Pancreas (tissue), 10 donors: ENCODE measurements at regions not wholly inside any gene's neighbourhood (a gene's known extent, or its start where the extent isn't known, plus 50 kb on each side); places are given as distances from the start of the nearest gene placed in this dataset.

Experiments
- ATAC-seq, 4 donors: fragments of 200-7000 bp; cut with Tn5 transposase; one replicate each; pipeline versions ENCODE4 v1.8.0 to v1.9.1; 2020; ENCODE audit warnings: mild to moderate bottlenecking in 4 of 4, moderate library complexity in 4 of 4
- DNase-seq, 6 donors: peaks; one replicate each; pipeline ENCODE4 v3.0.0-alpha.2; 2020
- FAIRE-seq: peaks from 2 replicates; lab custom pipeline; 2012; peaks lifted over from hg19 to GRCh38; lab: Jason Lieb, UNC
- H3K27ac ChIP-seq, 4 donors: fragments of 200-600 bp; sonication (generic); 1 replicate in 3 of 4; 2 replicates in 1 of 4; pipeline versions ENCODE4 v1.5.0 to v1.8.0; 2020
- H3K27me3 ChIP-seq, 4 donors: fragments of 200-600 bp; one replicate each; pipeline ENCODE4 v1.8.0; 2021
- H3K36me3 ChIP-seq, 3 donors: fragments of 200-600 bp; sonication (generic) in 1 of 3; one replicate each; pipeline versions ENCODE4 v1.5.0 to v1.8.0; 2020 to 2021
- H3K4me1 ChIP-seq, 3 donors: fragments of 200-600 bp; one replicate each; pipeline ENCODE4 v1.8.0; 2021
- H3K4me3 ChIP-seq, 4 donors: fragments of 200-600 bp; sonication (generic) in 2 of 4; one replicate each; pipeline versions ENCODE4 v1.5.0 to v1.8.0; 2020 to 2021
- H3K9me3 ChIP-seq, 4 donors: fragments of 200-600 bp; one replicate each; pipeline ENCODE4 v1.8.0; 2021
- CTCF ChIP-seq, 4 donors: fragments of 200-600 bp; sonication (generic) in 3 of 4; IDR thresholded peaks; one replicate each; pipeline versions ENCODE4 v1.5.0 to v1.8.0; 2021; ENCODE audit warnings: antibody characterized with exemption in 4 of 4
- WGBS, 2 donors: extraction: QIAGEN DNeasy Blood & Tissue Kit; methylation state at CpG; one replicate each; pipeline ENCODE4 v1.1.7; 2013; 5-methylcytosine and 5-hydroxymethylcytosine counted together
- intact Hi-C, 3 donors: fragments of 100-400 bp; cut with DNase I; formaldehyde crosslinking; loops; one replicate each; pipeline versions ENCODE4 v1.11.1 to v1.14.2; 2022
- donor health status: healthy with polysubstance abuse.
- donor health status: DM: no; HTN: no; CAD: no; lungs with moderate emphysema.
- donor health status: DM: no; HTN: no; CAD: no.
- donor health status: control.
- donor health status: control.
- donor health status: Bipolar disorder and iron deficiency.
- donor health status: DM: yes; HTN: yes; CAD: no.
- donor health status: DM: no; HTN: no; CAD: no.
- donor health status: DM: no; HTN: no; CAD: no.
- donor health status: DM: yes; HTN: yes; CAD: no.

GRCh38 chr11:23494981-23495380 lies 634.7 kb upstream of the CCDC179 start:
- Histone ChIP-seq H3K27ac (no peak overlapping the region), H3K4me1 (no peaks in the 10 kb centered on the region), H3K27me3 (no peaks in the 10 kb centered on the region), H3K4me3 (no peak overlapping the region), H3K9me3 (no peaks in the 10 kb centered on the region), H3K36me3 (no peaks in the 10 kb centered on the region)
- WGBS, 2 donors = 26% methylated on average over 2 of the region's 2 CpGs
- no peak for ATAC-seq
- no peak for FAIRE-seq
- DNase-seq = no peak
- TF ChIP-seq CTCF (IDR thresholded peaks at IDR 0.05) = no peak
- intact Hi-C loops = no loop called here

DNA sequence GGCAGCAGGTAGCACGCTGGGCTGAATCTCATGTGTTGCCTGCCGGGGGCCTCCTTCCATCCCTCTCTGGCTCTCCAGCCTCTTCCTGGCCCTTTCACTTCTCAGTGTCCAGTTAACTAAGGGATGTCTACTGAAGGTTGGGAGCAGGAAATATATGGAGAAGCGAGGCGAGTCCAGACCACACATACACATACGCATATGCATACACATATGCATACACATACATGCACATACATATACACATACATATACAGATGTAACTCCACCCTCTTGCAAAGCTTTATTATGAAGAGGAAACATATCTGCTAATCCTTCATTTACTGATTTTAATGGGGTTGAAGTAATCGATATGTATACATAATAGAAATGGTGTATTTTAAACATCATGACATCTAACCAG lies 636.1 kb upstream of the CCDC179 start:
- Histone ChIP-seq H3K9me3 (no peaks in the 10 kb centered on the region), H3K27me3 (no peaks in the 10 kb centered on the region), H3K27ac (no peak overlapping the region), H3K36me3 (no peaks in the 10 kb centered on the region), H3K4me3 (no peak overlapping the region), H3K4me1 (no peaks in the 10 kb centered on the region)
- no peak for FAIRE-seq
- intact Hi-C loops = no loop called here
- WGBS, 2 donors = 65 to 67% methylated on average over 6 of the region's 6 CpGs
- no peak for ATAC-seq
- no peak for TF ChIP-seq CTCF (IDR thresholded peaks at IDR 0.05)
- no peak for DNase-seq

DNA sequence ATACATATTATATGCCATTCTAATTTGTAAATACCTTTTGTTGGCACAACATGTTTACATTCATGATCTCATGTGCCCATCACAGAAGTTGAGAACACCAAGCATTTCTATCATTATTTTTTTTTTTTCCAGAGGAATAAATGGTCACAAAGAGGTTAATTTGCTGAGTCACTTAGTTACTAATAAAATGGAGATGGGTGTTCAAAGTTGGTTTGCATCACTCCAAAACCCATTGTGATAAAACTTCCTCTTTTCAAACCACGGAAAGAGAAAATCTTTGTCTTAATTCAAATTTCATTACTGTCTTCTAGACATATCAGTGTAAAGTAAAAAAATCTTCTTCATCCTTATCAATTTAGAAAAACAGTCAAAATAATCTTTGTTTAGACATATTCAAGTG lies 636.8 kb upstream of the CCDC179 start:
- H3K4me3 ChIP-seq = no peak overlapping the region
- no peaks in the 10 kb centered on the region for H3K4me1 ChIP-seq
- WGBS, 2 donors = 74 to 77% methylated on average over 1 of the region's 1 CpG
- no peaks in the 10 kb centered on the region for H3K36me3 ChIP-seq
- H3K27ac ChIP-seq = no peak overlapping the region
- DNase-seq (no peak), FAIRE-seq (no peak), ATAC-seq (no peak)
- no peaks in the 10 kb centered on the region for H3K9me3 ChIP-seq
- intact Hi-C loops = no loop called here
- no peak for TF ChIP-seq CTCF (IDR thresholded peaks at IDR 0.05)
- H3K27me3 ChIP-seq = no peaks in the 10 kb centered on the region

- FAIRE-seq (no peak), DNase-seq (no peak), ATAC-seq (no peak)
- Histone ChIP-seq H3K27ac (no peak overlapping the region), H3K4me3 (no peak overlapping the region), H3K27me3 (no peaks in the 10 kb centered on the region), H3K36me3 (no peaks in the 10 kb centered on the region), H3K4me1 (no peaks in the 10 kb centered on the region), H3K9me3 (no peaks in the 10 kb centered on the region)
- intact Hi-C loops = no loop called here
- no peak for TF ChIP-seq CTCF (IDR thresholded peaks at IDR 0.05)
- 88 to 90% methylated on average over 3 of the region's 3 CpGs for WGBS, 2 donors
These were observed 642.1 kb upstream of the CCDC179 start for GRCh38 chr11:23502389-23502788.

DNA sequence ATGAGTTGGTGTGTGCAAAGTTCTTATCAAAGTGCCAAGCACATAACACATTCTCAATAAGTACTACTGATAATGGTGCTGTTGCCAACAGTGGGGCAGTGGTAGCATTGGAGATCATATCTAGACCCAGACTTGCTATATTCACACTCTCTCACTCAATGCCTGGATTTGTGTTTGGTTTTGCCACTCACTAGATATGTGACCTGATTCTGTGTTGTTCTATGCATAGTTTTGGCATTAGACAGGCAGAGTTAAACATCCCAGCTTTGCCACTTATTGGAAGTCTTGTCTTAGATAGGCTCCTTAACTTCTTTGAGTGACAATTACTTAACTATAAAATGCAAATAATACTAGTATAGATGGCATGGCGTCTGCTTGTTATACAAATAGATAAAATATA lies 642.6 kb upstream of the CCDC179 start:
- no peak for TF ChIP-seq CTCF (IDR thresholded peaks at IDR 0.05)
- Histone ChIP-seq H3K4me3 (no peak overlapping the region), H3K9me3 (no peaks in the 10 kb centered on the region), H3K36me3 (no peaks in the 10 kb centered on the region), H3K27ac (no peak overlapping the region), H3K27me3 (no peaks in the 10 kb centered on the region), H3K4me1 (no peaks in the 10 kb centered on the region)
- ATAC-seq = no peak
- 40 to 65% methylated on average over 1 of the region's 1 CpG for WGBS, 2 donors
- no peak for DNase-seq
- FAIRE-seq = no peak
- intact Hi-C loops = no loop called here
